ENCODE measurements at regions not wholly inside any gene's neighbourhood (a gene's known extent, or its start where the extent isn't known, plus 50 kb on each side); places are given as distances from the start of the nearest gene placed in this dataset.
"Not testable (repeated sequence)": the region's sequence is repeated elsewhere in the genome, so short reads cannot be mapped to it uniquely, and the experiment has no call there.

- H3K36me3 ChIP-seq (ENCODE audit: control insufficient read depth, low read length), result no peaks in the 10 kb centered on the region
- H3K4me2 ChIP-seq (ENCODE audit: low read length), result no peak overlapping the region
- no peak for TF ChIP-seq EZH2phosphoT487 (IDR thresholded peaks at IDR 0.05; ENCODE audit: borderline replicate concordance, low read length)
- TF ChIP-seq, protein P1, sequence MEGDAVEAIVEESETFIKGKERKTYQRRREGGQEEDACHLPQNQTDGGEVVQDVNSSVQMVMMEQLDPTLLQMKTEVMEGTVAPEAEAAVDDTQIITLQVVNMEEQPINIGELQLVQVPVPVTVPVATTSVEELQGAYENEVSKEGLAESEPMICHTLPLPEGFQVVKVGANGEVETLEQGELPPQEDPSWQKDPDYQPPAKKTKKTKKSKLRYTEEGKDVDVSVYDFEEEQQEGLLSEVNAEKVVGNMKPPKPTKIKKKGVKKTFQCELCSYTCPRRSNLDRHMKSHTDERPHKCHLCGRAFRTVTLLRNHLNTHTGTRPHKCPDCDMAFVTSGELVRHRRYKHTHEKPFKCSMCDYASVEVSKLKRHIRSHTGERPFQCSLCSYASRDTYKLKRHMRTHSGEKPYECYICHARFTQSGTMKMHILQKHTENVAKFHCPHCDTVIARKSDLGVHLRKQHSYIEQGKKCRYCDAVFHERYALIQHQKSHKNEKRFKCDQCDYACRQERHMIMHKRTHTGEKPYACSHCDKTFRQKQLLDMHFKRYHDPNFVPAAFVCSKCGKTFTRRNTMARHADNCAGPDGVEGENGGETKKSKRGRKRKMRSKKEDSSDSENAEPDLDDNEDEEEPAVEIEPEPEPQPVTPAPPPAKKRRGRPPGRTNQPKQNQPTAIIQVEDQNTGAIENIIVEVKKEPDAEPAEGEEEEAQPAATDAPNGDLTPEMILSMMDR (IDR thresholded peaks at IDR 0.05; ENCODE audit: low read depth, low read length, poor library complexity, severe bottlenecking), result no peak
Observed at GRCh38 chr11:87597725-87598124, 560.0 kb downstream of the TMEM135 start.

GRCh38 chr11:87596176-87596575, 558.4 kb downstream of the TMEM135 start:
- no peak overlapping the region for H3K4me2 ChIP-seq (ENCODE audit: low read length)

More at GRCh38 chr11:87597725-87598124, 560.0 kb downstream of the TMEM135 start:
- Histone ChIP-seq H3F3A (ENCODE audit: control insufficient read depth, insufficient read depth) (no peaks in the 10 kb centered on the region), H3K9me2 (replicated peaks; ENCODE audit: control insufficient read depth, low read length) (no peaks in the 10 kb centered on the region), H3K9me3 (ENCODE audit: control insufficient read depth, insufficient read depth, low read length) (no peaks in the 10 kb centered on the region), H3K27ac (ENCODE audit: low read depth, low read length) (no peak overlapping the region), H3K27me3 (ENCODE audit: control insufficient read depth, low read length) (no peaks in the 10 kb centered on the region), H3K4me1 (ENCODE audit: control insufficient read depth, low read length) (no peaks in the 10 kb centered on the region), H3K4me3 (ENCODE audit: low read length) (no peak overlapping the region), H3K79me2 (ENCODE audit: control insufficient read depth, low read length) (no peaks in the 10 kb centered on the region), H4K20me1 (ENCODE audit: control insufficient read depth, insufficient read depth, low read depth, low read length) (no peaks in the 10 kb centered on the region)

GRCh38 chr11:87589082-87589481, 551.3 kb downstream of the TMEM135 start:
- Histone ChIP-seq H3K9me3 (ENCODE audit: control insufficient read depth, insufficient read depth, low read length) (no peaks in the 10 kb centered on the region; the same call in 1 of the 2 replicates), H3K27ac (ENCODE audit: low read depth, low read length) (no peak overlapping the region), H3K4me2 (ENCODE audit: low read length) (no peak overlapping the region), H3K79me2 (ENCODE audit: control insufficient read depth, low read length) (no peaks in the 10 kb centered on the region), H3K9me2 (replicated peaks; ENCODE audit: control insufficient read depth, low read length) (no peaks in the 10 kb centered on the region), H3K36me3 (ENCODE audit: control insufficient read depth, low read length) (no peaks in the 10 kb centered on the region), H3K4me3 (ENCODE audit: low read length) (no peak overlapping the region), H4K20me1 (ENCODE audit: control insufficient read depth, insufficient read depth, low read depth, low read length) (no peaks in the 10 kb centered on the region), H3F3A (ENCODE audit: control insufficient read depth, insufficient read depth) (no peaks in the 10 kb centered on the region), H3K27me3 (ENCODE audit: control insufficient read depth, low read length) (no peaks in the 10 kb centered on the region), H3K4me1 (ENCODE audit: control insufficient read depth, low read length) (no peaks in the 10 kb centered on the region)
- TF ChIP-seq EZH2phosphoT487 (IDR thresholded peaks at IDR 0.05; ENCODE audit: borderline replicate concordance, low read length), result no peak

More at GRCh38 chr11:87596176-87596575, 558.4 kb downstream of the TMEM135 start:
- no peaks in the 10 kb centered on the region for H4K20me1 ChIP-seq (ENCODE audit: control insufficient read depth, insufficient read depth, low read depth, low read length)
- H3K9me3 ChIP-seq (ENCODE audit: control insufficient read depth, insufficient read depth, low read length), result no peaks in the 10 kb centered on the region
- no peaks in the 10 kb centered on the region for H3K9me2 ChIP-seq (replicated peaks; ENCODE audit: control insufficient read depth, low read length)
- no peaks in the 10 kb centered on the region for H3K79me2 ChIP-seq (ENCODE audit: control insufficient read depth, low read length)
- no peaks in the 10 kb centered on the region for H3F3A ChIP-seq (ENCODE audit: control insufficient read depth, insufficient read depth)
- H3K36me3 ChIP-seq (ENCODE audit: control insufficient read depth, low read length), result no peaks in the 10 kb centered on the region
- no peaks in the 10 kb centered on the region for H3K27me3 ChIP-seq (ENCODE audit: control insufficient read depth, low read length)
- H3K4me1 ChIP-seq (ENCODE audit: control insufficient read depth, low read length), result no peaks in the 10 kb centered on the region
- H3K4me3 ChIP-seq (ENCODE audit: low read length), result no peak overlapping the region
- TF ChIP-seq EZH2phosphoT487 (IDR thresholded peaks at IDR 0.05; ENCODE audit: borderline replicate concordance, low read length), result no peak
- TF ChIP-seq, protein P1 (IDR thresholded peaks at IDR 0.05; ENCODE audit: low read depth, low read length, poor library complexity, severe bottlenecking), result no peak
- no peak overlapping the region for H3K27ac ChIP-seq (ENCODE audit: low read depth, low read length)

GRCh38 chr11:87585613-87586012, 547.9 kb downstream of the TMEM135 start:
- H3K9me2 ChIP-seq (replicated peaks; ENCODE audit: control insufficient read depth, low read length); H3F3A ChIP-seq (ENCODE audit: control insufficient read depth, insufficient read depth); H4K20me1 ChIP-seq (ENCODE audit: control insufficient read depth, insufficient read depth, low read depth, low read length); H3K27me3 ChIP-seq (ENCODE audit: control insufficient read depth, low read length); H3K36me3 ChIP-seq (ENCODE audit: control insufficient read depth, low read length); H3K4me2 ChIP-seq (ENCODE audit: low read length); H3K79me2 ChIP-seq (ENCODE audit: control insufficient read depth, low read length); H3K4me3 ChIP-seq (ENCODE audit: low read length); H3K4me1 ChIP-seq (ENCODE audit: control insufficient read depth, low read length); H3K9me3 ChIP-seq (ENCODE audit: control insufficient read depth, insufficient read depth, low read length); H3K27ac ChIP-seq (ENCODE audit: low read depth, low read length): not testable (repeated sequence)
